ENCODE measurements at regions not wholly inside any gene's neighbourhood (a gene's known extent, or its start where the extent isn't known, plus 50 kb on each side); places are given as distances from the start of the nearest gene placed in this dataset.

DNA sequence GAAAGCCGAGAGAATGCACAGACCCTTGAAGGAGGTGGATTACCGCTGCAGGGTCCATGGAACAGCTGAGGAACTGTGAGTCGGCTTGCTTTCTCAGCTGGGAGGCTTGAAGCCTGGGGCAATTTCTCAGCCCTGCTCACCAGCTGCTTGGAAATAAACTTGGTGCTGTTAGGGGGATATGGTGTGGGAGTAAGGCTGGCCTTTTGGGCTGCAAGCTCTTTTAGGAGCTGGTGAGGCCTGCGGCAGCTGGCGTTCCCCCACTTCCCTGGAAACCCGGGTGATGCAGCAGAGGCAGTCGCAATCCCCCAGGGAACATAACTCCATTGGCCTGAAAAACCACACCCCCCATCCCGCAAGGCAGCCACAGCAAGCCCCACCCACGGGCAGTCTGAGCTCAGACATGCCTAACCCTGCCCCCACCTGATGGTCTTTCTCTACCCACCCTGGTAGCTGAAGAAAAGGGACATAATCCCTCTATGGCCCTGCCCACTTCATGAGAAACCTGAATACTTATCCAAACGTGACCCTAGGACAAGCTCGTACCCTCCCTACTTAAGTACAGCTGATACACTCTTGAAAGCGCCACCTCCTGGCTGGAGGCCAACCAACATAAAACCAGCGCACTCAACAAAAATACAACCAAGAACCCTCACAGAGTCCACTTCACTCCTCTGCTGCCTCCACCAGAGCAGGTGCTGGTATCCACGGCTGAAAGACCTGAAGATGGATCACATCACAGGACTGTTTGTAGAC lies 1995.8 kb downstream of the NCAM2 start:
- Histone ChIP-seq H3K4me1 (ENCODE audit: control insufficient read depth in 1 of 2, insufficient read depth in 2 of 2, low read depth in 1 of 2, low read length in 1 of 2) (no peaks in the 10 kb centered on the region), H4K20me1 (ENCODE audit: insufficient read depth) (no peaks in the 10 kb centered on the region), H3K27me3 (ENCODE audit: insufficient read depth) (no peaks in the 10 kb centered on the region), H3K4me2 (no peak overlapping the region), H3K27ac (ENCODE audit: low read depth in 2 of 2, low read length in 1 of 2) (no peak overlapping the region), H3K36me3 (replicated peaks in 1 of 2; ENCODE audit: control insufficient read depth in 1 of 2, insufficient read depth in 2 of 2, low read length in 1 of 2) (no peaks in the 10 kb centered on the region), H3F3A (replicated peaks; ENCODE audit: insufficient read depth) (no peaks in the 10 kb centered on the region), H3K9me3 (no peaks in the 10 kb centered on the region), H3K9ac (no peak overlapping the region), H3K9me2 (no peaks in the 10 kb centered on the region), H2AFZ (ENCODE audit: low read depth) (no peak overlapping the region), H3K79me2 (ENCODE audit: insufficient read depth) (no peaks in the 10 kb centered on the region), H3K4me3 (ENCODE audit: low read depth in 2 of 2, low read length in 1 of 2) (no peak overlapping the region)
- TF ChIP-seq, protein P1, sequence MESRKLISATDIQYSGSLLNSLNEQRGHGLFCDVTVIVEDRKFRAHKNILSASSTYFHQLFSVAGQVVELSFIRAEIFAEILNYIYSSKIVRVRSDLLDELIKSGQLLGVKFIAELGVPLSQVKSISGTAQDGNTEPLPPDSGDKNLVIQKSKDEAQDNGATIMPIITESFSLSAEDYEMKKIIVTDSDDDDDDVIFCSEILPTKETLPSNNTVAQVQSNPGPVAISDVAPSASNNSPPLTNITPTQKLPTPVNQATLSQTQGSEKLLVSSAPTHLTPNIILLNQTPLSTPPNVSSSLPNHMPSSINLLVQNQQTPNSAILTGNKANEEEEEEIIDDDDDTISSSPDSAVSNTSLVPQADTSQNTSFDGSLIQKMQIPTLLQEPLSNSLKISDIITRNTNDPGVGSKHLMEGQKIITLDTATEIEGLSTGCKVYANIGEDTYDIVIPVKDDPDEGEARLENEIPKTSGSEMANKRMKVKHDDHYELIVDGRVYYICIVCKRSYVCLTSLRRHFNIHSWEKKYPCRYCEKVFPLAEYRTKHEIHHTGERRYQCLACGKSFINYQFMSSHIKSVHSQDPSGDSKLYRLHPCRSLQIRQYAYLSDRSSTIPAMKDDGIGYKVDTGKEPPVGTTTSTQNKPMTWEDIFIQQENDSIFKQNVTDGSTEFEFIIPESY (IDR thresholded peaks at IDR 0.05; ENCODE audit: borderline replicate concordance, low read depth), result no peak
- no peak for TF ChIP-seq MEF2A (IDR thresholded peaks at IDR 0.05; ENCODE audit: borderline replicate concordance, low read depth)
- ChIA-PET CTCF (interaction anchor here (1.1 kb wide), 1 partner anchor 13 kb away, joined by 3 read pairs; no protein-coding TSS in a partner anchor), POLR2A (no interaction called here)
- 57% methylated on average over 12 of the region's 14 CpGs for WGBS (ENCODE audit: low lambda C conversion rate)
- no peak for DNase-seq

DNA sequence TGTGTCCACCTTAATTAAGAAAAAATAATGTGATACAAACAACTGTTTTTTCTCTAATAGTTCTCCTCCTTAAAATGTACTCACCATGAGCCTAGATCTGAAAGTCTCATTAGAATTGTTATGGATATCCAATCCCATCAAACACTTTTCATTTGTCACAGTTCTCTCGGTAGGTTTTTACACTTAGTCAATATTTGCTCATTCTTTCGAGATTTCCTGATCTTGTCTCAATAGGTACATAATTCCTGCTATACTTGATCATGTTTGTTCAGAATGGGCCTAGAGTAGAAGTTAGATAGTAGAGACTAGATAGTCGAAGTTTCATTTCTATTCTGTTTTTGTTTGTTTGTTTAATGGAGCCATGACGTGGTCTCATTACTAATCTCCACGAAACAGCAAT lies 2005.7 kb downstream of the NCAM2 start:
- Histone ChIP-seq H3K9ac (no peak overlapping the region), H3K9me2 (no peaks in the 10 kb centered on the region), H3K4me2 (no peak overlapping the region), H3K79me2 (ENCODE audit: insufficient read depth) (no peaks in the 10 kb centered on the region), H2AFZ (ENCODE audit: low read depth) (no peak overlapping the region), H3K36me3 (replicated peaks in 1 of 2; ENCODE audit: control insufficient read depth in 1 of 2, insufficient read depth in 2 of 2, low read length in 1 of 2) (no peaks in the 10 kb centered on the region), H3K9me3 (no peaks in the 10 kb centered on the region), H3F3A (replicated peaks; ENCODE audit: insufficient read depth) (no peaks in the 10 kb centered on the region), H3K27ac (ENCODE audit: low read depth in 2 of 2, low read length in 1 of 2) (no peak overlapping the region), H4K20me1 (ENCODE audit: insufficient read depth) (no peaks in the 10 kb centered on the region), H3K27me3 (ENCODE audit: insufficient read depth) (no peaks in the 10 kb centered on the region), H3K4me3 (ENCODE audit: low read depth in 2 of 2, low read length in 1 of 2) (no peak overlapping the region), H3K4me1 (ENCODE audit: control insufficient read depth in 1 of 2, insufficient read depth in 2 of 2, low read depth in 1 of 2, low read length in 1 of 2) (peaks cover 0 to 10% of the 10 kb centered on the region in 2 experiments; a peak in 2 of 4 replicates)
- DNase-seq, result no peak
- WGBS (ENCODE audit: low lambda C conversion rate), result 29% methylated on average over 5 of the region's 5 CpGs
- no peak for TF ChIP-seq SMC3 (IDR thresholded peaks at IDR 0.05; ENCODE audit: low read depth, low read length)
- no peak for TF ChIP-seq TAF1 (IDR thresholded peaks at IDR 0.05; ENCODE audit: borderline replicate concordance, low read depth, low read length)
- TF ChIP-seq, protein P2, sequence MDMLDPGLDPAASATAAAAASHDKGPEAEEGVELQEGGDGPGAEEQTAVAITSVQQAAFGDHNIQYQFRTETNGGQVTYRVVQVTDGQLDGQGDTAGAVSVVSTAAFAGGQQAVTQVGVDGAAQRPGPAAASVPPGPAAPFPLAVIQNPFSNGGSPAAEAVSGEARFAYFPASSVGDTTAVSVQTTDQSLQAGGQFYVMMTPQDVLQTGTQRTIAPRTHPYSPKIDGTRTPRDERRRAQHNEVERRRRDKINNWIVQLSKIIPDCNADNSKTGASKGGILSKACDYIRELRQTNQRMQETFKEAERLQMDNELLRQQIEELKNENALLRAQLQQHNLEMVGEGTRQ (IDR thresholded peaks at IDR 0.05; ENCODE audit: borderline replicate concordance, low read depth, low read length), result no peak
- TF ChIP-seq, protein P1 (IDR thresholded peaks at IDR 0.05; ENCODE audit: borderline replicate concordance, low read depth), result no peak
- TF ChIP-seq, protein P3, sequence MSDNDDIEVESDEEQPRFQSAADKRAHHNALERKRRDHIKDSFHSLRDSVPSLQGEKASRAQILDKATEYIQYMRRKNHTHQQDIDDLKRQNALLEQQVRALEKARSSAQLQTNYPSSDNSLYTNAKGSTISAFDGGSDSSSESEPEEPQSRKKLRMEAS (IDR thresholded peaks at IDR 0.05; ENCODE audit: low read depth), result no peak
- TF ChIP-seq TEAD4 (IDR thresholded peaks at IDR 0.05; ENCODE audit: borderline replicate concordance, insufficient read depth), result no peak
- TF ChIP-seq, protein P4, sequence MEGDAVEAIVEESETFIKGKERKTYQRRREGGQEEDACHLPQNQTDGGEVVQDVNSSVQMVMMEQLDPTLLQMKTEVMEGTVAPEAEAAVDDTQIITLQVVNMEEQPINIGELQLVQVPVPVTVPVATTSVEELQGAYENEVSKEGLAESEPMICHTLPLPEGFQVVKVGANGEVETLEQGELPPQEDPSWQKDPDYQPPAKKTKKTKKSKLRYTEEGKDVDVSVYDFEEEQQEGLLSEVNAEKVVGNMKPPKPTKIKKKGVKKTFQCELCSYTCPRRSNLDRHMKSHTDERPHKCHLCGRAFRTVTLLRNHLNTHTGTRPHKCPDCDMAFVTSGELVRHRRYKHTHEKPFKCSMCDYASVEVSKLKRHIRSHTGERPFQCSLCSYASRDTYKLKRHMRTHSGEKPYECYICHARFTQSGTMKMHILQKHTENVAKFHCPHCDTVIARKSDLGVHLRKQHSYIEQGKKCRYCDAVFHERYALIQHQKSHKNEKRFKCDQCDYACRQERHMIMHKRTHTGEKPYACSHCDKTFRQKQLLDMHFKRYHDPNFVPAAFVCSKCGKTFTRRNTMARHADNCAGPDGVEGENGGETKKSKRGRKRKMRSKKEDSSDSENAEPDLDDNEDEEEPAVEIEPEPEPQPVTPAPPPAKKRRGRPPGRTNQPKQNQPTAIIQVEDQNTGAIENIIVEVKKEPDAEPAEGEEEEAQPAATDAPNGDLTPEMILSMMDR (IDR thresholded peaks at IDR 0.05), result no peak
- no peak for TF ChIP-seq RCOR1 (IDR thresholded peaks at IDR 0.05; ENCODE audit: low read length)
- TF ChIP-seq, protein P5, sequence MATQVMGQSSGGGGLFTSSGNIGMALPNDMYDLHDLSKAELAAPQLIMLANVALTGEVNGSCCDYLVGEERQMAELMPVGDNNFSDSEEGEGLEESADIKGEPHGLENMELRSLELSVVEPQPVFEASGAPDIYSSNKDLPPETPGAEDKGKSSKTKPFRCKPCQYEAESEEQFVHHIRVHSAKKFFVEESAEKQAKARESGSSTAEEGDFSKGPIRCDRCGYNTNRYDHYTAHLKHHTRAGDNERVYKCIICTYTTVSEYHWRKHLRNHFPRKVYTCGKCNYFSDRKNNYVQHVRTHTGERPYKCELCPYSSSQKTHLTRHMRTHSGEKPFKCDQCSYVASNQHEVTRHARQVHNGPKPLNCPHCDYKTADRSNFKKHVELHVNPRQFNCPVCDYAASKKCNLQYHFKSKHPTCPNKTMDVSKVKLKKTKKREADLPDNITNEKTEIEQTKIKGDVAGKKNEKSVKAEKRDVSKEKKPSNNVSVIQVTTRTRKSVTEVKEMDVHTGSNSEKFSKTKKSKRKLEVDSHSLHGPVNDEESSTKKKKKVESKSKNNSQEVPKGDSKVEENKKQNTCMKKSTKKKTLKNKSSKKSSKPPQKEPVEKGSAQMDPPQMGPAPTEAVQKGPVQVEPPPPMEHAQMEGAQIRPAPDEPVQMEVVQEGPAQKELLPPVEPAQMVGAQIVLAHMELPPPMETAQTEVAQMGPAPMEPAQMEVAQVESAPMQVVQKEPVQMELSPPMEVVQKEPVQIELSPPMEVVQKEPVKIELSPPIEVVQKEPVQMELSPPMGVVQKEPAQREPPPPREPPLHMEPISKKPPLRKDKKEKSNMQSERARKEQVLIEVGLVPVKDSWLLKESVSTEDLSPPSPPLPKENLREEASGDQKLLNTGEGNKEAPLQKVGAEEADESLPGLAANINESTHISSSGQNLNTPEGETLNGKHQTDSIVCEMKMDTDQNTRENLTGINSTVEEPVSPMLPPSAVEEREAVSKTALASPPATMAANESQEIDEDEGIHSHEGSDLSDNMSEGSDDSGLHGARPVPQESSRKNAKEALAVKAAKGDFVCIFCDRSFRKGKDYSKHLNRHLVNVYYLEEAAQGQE (IDR thresholded peaks at IDR 0.05; ENCODE audit: low read depth, low read length), result no peak
- TF ChIP-seq RFX5 (IDR thresholded peaks at IDR 0.05; ENCODE audit: low read length), result no peak
- no peak for TF ChIP-seq SIN3A (IDR thresholded peaks at IDR 0.05; ENCODE audit: borderline replicate concordance, low read depth, low read length)
- no peak for TF ChIP-seq NRF1 (IDR thresholded peaks at IDR 0.05; ENCODE audit: low read depth, low read length)
- TF ChIP-seq FOSL2 (IDR thresholded peaks at IDR 0.05; ENCODE audit: borderline replicate concordance, low read depth), result no peak
- TF ChIP-seq RAD21 (IDR thresholded peaks at IDR 0.05; ENCODE audit: low read length), result no peak
- CTCF ChIA-PET, result no interaction called here
- POLR2A ChIA-PET, result no interaction called here

All from SK-N-SH (cell line).